WTC11 (cell line): ENCODE measurements at regions not wholly inside any gene's neighbourhood (a gene's known extent, or its start where the extent isn't known, plus 50 kb on each side); places are given as distances from the start of the nearest gene placed in this dataset.

Source experiments
- CREB1 ChIP-seq: sonication (generic); formaldehyde crosslinking; IDR thresholded peaks from 2 replicates; pipeline ENCODE4 v1.8.0; 2023; ENCODE audit warnings: mild to moderate bottlenecking, missing genetic modification reagents
- JUN ChIP-seq: sonication (generic); formaldehyde crosslinking; IDR thresholded peaks from 2 replicates; pipeline ENCODE4 v1.8.0; 2023; ENCODE audit warnings: mild to moderate bottlenecking, missing genetic modification reagents
- NFE2L1 ChIP-seq: sonication (generic); formaldehyde crosslinking; IDR thresholded peaks from 2 replicates; pipeline ENCODE4 v1.8.1; 2023; ENCODE audit warnings: missing genetic modification reagents
- NR1H2 ChIP-seq: sonication (generic); formaldehyde crosslinking; IDR thresholded peaks from 2 replicates; pipeline ENCODE4 v1.9.0; 2021; ENCODE audit warnings: mild to moderate bottlenecking, moderate library complexity, missing genetic modification reagents
- NR2C2 ChIP-seq: sonication (generic); formaldehyde crosslinking; IDR thresholded peaks from 2 replicates; pipeline ENCODE4 v1.8.0; 2022; ENCODE audit warnings: mild to moderate bottlenecking, missing genetic modification reagents
- SP1 ChIP-seq: sonication (generic); formaldehyde crosslinking; conservative IDR thresholded peaks from 2 replicates; pipeline ENCODE4 v1.8.1; 2022; ENCODE audit warnings: missing genetic modification reagents
- ZNF121 ChIP-seq: sonication (generic); formaldehyde crosslinking; IDR thresholded peaks from 2 replicates; pipeline ENCODE4 v1.8.0; 2023; ENCODE audit warnings: missing genetic modification reagents
- TF ChIP-seq, protein P1 (sequence below): fragments of 200-600 bp; IDR thresholded peaks from 2 replicates; pipeline ENCODE4 v1.8.0; 2022; ENCODE audit warnings: antibody characterized with exemption
- TF ChIP-seq, protein P2 (sequence below): sonication (generic); formaldehyde crosslinking; IDR thresholded peaks from 2 replicates; pipeline ENCODE4 v1.8.1; 2023; ENCODE audit warnings: mild to moderate bottlenecking, missing genetic modification reagents, moderate library complexity
- TF ChIP-seq, protein P3 (sequence below): sonication (generic); formaldehyde crosslinking; IDR thresholded peaks from 2 replicates; pipeline ENCODE4 v1.8.1; 2022; ENCODE audit warnings: missing genetic modification reagents, borderline replicate concordance
- TF ChIP-seq, protein P4 (sequence below): sonication (generic); formaldehyde crosslinking; IDR thresholded peaks from 2 replicates; pipeline ENCODE4 v1.8.1; 2022; ENCODE audit warnings: mild to moderate bottlenecking, missing genetic modification reagents, moderate library complexity, borderline replicate concordance
- TF ChIP-seq, protein P5 (sequence below): sonication (generic); formaldehyde crosslinking; IDR thresholded peaks from 2 replicates; pipeline ENCODE4 v1.8.0; 2022; ENCODE audit warnings: mild to moderate bottlenecking, missing genetic modification reagents
- TF ChIP-seq, protein P6 (sequence below): sonication (generic); formaldehyde crosslinking; IDR thresholded peaks from 2 replicates; pipeline ENCODE4 v1.8.0; 2022; ENCODE audit warnings: mild to moderate bottlenecking, missing genetic modification reagents

DNA sequence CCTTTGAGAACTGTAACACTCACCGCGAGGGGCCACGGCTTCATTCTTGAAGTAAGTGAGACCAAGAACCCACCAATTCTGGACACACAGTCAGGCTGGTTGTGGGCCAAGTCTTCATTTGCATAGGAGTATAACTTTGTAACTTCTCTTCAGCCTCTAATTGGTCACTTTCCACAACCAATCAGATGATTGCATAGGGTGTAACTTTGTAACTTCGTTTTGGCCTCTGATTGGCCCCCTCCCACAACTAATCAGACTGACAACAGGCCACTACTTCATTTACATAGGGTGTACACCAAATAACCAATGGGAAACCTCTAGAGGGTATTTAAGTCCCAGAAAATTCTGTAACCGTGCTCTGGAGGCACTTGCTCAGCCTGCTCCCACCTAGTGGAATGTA is 77.5 kb upstream of the TCF4 start:
- TF ChIP-seq, protein P1, sequence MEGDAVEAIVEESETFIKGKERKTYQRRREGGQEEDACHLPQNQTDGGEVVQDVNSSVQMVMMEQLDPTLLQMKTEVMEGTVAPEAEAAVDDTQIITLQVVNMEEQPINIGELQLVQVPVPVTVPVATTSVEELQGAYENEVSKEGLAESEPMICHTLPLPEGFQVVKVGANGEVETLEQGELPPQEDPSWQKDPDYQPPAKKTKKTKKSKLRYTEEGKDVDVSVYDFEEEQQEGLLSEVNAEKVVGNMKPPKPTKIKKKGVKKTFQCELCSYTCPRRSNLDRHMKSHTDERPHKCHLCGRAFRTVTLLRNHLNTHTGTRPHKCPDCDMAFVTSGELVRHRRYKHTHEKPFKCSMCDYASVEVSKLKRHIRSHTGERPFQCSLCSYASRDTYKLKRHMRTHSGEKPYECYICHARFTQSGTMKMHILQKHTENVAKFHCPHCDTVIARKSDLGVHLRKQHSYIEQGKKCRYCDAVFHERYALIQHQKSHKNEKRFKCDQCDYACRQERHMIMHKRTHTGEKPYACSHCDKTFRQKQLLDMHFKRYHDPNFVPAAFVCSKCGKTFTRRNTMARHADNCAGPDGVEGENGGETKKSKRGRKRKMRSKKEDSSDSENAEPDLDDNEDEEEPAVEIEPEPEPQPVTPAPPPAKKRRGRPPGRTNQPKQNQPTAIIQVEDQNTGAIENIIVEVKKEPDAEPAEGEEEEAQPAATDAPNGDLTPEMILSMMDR: no peak
- TF ChIP-seq, protein P2, sequence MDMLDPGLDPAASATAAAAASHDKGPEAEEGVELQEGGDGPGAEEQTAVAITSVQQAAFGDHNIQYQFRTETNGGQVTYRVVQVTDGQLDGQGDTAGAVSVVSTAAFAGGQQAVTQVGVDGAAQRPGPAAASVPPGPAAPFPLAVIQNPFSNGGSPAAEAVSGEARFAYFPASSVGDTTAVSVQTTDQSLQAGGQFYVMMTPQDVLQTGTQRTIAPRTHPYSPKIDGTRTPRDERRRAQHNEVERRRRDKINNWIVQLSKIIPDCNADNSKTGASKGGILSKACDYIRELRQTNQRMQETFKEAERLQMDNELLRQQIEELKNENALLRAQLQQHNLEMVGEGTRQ: no peak
- TF ChIP-seq, protein P3, sequence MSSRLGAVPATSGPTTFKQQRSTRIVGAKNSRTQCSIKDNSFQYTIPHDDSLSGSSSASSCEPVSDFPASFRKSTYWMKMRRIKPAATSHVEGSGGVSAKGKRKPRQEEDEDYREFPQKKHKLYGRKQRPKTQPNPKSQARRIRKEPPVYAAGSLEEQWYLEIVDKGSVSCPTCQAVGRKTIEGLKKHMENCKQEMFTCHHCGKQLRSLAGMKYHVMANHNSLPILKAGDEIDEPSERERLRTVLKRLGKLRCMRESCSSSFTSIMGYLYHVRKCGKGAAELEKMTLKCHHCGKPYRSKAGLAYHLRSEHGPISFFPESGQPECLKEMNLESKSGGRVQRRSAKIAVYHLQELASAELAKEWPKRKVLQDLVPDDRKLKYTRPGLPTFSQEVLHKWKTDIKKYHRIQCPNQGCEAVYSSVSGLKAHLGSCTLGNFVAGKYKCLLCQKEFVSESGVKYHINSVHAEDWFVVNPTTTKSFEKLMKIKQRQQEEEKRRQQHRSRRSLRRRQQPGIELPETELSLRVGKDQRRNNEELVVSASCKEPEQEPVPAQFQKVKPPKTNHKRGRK (CRISPR knock-in tag): no peak
- TF ChIP-seq SP1: no peak
- TF ChIP-seq, protein P4, sequence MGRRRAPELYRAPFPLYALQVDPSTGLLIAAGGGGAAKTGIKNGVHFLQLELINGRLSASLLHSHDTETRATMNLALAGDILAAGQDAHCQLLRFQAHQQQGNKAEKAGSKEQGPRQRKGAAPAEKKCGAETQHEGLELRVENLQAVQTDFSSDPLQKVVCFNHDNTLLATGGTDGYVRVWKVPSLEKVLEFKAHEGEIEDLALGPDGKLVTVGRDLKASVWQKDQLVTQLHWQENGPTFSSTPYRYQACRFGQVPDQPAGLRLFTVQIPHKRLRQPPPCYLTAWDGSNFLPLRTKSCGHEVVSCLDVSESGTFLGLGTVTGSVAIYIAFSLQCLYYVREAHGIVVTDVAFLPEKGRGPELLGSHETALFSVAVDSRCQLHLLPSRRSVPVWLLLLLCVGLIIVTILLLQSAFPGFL: no peak
- TF ChIP-seq, protein P5, sequence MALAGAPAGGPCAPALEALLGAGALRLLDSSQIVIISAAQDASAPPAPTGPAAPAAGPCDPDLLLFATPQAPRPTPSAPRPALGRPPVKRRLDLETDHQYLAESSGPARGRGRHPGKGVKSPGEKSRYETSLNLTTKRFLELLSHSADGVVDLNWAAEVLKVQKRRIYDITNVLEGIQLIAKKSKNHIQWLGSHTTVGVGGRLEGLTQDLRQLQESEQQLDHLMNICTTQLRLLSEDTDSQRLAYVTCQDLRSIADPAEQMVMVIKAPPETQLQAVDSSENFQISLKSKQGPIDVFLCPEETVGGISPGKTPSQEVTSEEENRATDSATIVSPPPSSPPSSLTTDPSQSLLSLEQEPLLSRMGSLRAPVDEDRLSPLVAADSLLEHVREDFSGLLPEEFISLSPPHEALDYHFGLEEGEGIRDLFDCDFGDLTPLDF: no peak
- no peak for TF ChIP-seq NFE2L1 (CRISPR knock-in tag)
- no peak for TF ChIP-seq NR2C2 (CRISPR knock-in tag)
- TF ChIP-seq NR1H2: no peak
- no peak for TF ChIP-seq CREB1
- TF ChIP-seq, protein P6, sequence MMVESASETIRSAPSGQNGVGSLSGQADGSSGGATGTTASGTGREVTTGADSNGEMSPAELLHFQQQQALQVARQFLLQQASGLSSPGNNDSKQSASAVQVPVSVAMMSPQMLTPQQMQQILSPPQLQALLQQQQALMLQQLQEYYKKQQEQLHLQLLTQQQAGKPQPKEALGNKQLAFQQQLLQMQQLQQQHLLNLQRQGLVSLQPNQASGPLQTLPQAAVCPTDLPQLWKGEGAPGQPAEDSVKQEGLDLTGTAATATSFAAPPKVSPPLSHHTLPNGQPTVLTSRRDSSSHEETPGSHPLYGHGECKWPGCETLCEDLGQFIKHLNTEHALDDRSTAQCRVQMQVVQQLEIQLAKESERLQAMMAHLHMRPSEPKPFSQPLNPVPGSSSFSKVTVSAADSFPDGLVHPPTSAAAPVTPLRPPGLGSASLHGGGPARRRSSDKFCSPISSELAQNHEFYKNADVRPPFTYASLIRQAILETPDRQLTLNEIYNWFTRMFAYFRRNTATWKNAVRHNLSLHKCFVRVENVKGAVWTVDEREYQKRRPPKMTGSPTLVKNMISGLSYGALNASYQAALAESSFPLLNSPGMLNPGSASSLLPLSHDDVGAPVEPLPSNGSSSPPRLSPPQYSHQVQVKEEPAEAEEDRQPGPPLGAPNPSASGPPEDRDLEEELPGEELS: no peak
- TF ChIP-seq ZNF121 (CRISPR knock-in tag): no peak
- no peak for TF ChIP-seq JUN
